Endodermal cell (in vitro differentiated cells): ENCODE measurements at regions not wholly inside any gene's neighbourhood (a gene's known extent, or its start where the extent isn't known, plus 50 kb on each side); places are given as distances from the start of the nearest gene placed in this dataset.

Experiments
- DNase-seq: peaks from one replicate; pipeline ENCODE4 v3.0.0-alpha.2; 2017
- H3K27ac ChIP-seq: 2 replicates; pipeline ENCODE4 v1.5.1; 2013; ENCODE audit warnings: mild to moderate bottlenecking, low read depth, low read length, moderate library complexity
- H3K27me3 ChIP-seq: 2 replicates; pipeline ENCODE4 v1.6.1; 2013; ENCODE audit warnings: mild to moderate bottlenecking, low read length, moderate library complexity; ENCODE audit not compliant: insufficient read depth, control insufficient read depth, poor library complexity, severe bottlenecking
- H3K36me3 ChIP-seq: 2 replicates; pipeline ENCODE4 v1.7.0; 2013; ENCODE audit warnings: mild to moderate bottlenecking, low read length, moderate library complexity; ENCODE audit not compliant: control insufficient read depth, insufficient read depth
- H3K4me1 ChIP-seq: one replicate; pipeline ENCODE4 v1.7.0; 2013; ENCODE audit warnings: low read length; ENCODE audit not compliant: control insufficient read depth, insufficient read depth
- H3K4me3 ChIP-seq: 2 replicates; pipeline ENCODE4 v1.5.1; 2013; ENCODE audit warnings: mild to moderate bottlenecking, low read length, moderate library complexity
- H3K9ac ChIP-seq: 2 replicates; pipeline ENCODE4 v1.6.1; 2013; ENCODE audit warnings: mild to moderate bottlenecking, low read length, moderate library complexity; ENCODE audit not compliant: poor library complexity, severe bottlenecking; ENCODE audit errors: extremely low read depth
- H3K9me3 ChIP-seq: 2 replicates; pipeline ENCODE4 v1.6.1; 2013; ENCODE audit warnings: mild to moderate bottlenecking, low read length, moderate library complexity; ENCODE audit not compliant: control insufficient read depth
- H3K27ac Mint-ChIP-seq: 2 replicates; pipeline ENCODE4 v1.8.0; 2020; ENCODE audit warnings: mixed read lengths
- H3K27me3 Mint-ChIP-seq: 2 replicates; pipeline ENCODE4 v1.8.0; 2021; ENCODE audit warnings: mild to moderate bottlenecking, mixed read lengths; ENCODE audit not compliant: insufficient read depth
- H3K36me3 Mint-ChIP-seq: 2 replicates; pipeline ENCODE4 v1.8.0; 2020; ENCODE audit warnings: low read depth, mixed read lengths
- H3K4me1 Mint-ChIP-seq: 2 replicates; pipeline ENCODE4 v1.8.0; 2020; ENCODE audit warnings: mixed read lengths
- H3K4me3 Mint-ChIP-seq: 2 replicates; pipeline ENCODE4 v1.8.0; 2020; ENCODE audit warnings: mild to moderate bottlenecking, moderate library complexity, mixed read lengths
- H3K9me3 Mint-ChIP-seq: 2 replicates; pipeline ENCODE4 v1.8.0; 2020; ENCODE audit warnings: mild to moderate bottlenecking, mixed read lengths
- WGBS, 2 experiments: methylation state at CpG; one replicate each; pipeline versions ENCODE4 v1.1.5 to v1.1.7; 2013; ENCODE audit warnings: missing lambda C conversion rate in 2 of 2, mixed read lengths in 1 of 2; ENCODE audit not compliant: insufficient coverage in 1 of 2, insufficient read length in 1 of 2; 5-methylcytosine and 5-hydroxymethylcytosine counted together
- TF ChIP-seq, protein P1 (sequence below): fragments of 200-600 bp; sonication (generic); conservative IDR thresholded peaks from 2 replicates; pipeline ENCODE4 v1.5.0; 2021; ENCODE audit warnings: antibody characterized with exemption, mild to moderate bottlenecking

GRCh38 chr6:145135702-145136101, 599.6 kb downstream of the EPM2A start:
- peaks cover 9% of the 10 kb centered on the region for H3K9me3 Mint-ChIP-seq
- no peak overlapping the region for H3K27ac Mint-ChIP-seq
- no peak overlapping the region for H3K9ac ChIP-seq
- H3K27me3 Mint-ChIP-seq = no peaks in the 10 kb centered on the region
- no peaks in the 10 kb centered on the region for H3K36me3 Mint-ChIP-seq
- DNase-seq = no peak
- no peaks in the 10 kb centered on the region for H3K36me3 ChIP-seq
- TF ChIP-seq, protein P1, sequence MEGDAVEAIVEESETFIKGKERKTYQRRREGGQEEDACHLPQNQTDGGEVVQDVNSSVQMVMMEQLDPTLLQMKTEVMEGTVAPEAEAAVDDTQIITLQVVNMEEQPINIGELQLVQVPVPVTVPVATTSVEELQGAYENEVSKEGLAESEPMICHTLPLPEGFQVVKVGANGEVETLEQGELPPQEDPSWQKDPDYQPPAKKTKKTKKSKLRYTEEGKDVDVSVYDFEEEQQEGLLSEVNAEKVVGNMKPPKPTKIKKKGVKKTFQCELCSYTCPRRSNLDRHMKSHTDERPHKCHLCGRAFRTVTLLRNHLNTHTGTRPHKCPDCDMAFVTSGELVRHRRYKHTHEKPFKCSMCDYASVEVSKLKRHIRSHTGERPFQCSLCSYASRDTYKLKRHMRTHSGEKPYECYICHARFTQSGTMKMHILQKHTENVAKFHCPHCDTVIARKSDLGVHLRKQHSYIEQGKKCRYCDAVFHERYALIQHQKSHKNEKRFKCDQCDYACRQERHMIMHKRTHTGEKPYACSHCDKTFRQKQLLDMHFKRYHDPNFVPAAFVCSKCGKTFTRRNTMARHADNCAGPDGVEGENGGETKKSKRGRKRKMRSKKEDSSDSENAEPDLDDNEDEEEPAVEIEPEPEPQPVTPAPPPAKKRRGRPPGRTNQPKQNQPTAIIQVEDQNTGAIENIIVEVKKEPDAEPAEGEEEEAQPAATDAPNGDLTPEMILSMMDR = no peak
- H3K4me3 ChIP-seq = no peak overlapping the region
- peaks cover 8% of the 10 kb centered on the region for H3K4me1 Mint-ChIP-seq
- peaks cover 5% of the 10 kb centered on the region for H3K4me1 ChIP-seq
- peaks cover 6% of the 10 kb centered on the region for H3K9me3 ChIP-seq
- no peaks in the 10 kb centered on the region for H3K27me3 ChIP-seq
- H3K4me3 Mint-ChIP-seq = no peak overlapping the region
- 97 to 100% methylated on average over 1 to 6 of the region's 6 CpGs for WGBS, 2 experiments
- no peak overlapping the region for H3K27ac ChIP-seq

DNA sequence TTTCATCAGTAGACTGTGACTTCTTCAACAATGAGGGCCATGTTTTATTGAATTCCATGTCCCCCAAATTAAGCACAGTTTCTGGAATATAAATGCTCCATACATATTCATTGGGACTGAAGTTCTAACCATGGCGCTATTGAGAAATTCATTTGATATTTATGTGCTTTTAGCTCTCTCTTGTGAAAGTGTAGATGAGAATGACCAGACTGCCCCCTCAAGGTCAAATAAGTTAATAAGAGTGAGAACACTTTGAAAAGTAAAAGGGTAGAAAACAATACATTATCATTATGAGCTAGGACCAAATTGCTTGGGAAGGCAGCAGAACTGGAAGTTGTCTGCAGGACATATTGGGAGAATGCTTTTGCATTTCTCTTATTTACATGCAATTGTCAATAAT, 597.9 kb downstream of the EPM2A start:
- no peak for DNase-seq
- H3K9me3 ChIP-seq = peaks cover 3% of the 10 kb centered on the region
- Mint-ChIP-seq H3K9me3 (peaks cover 5% of the 10 kb centered on the region), H3K4me3 (no peak overlapping the region), H3K27me3 (no peaks in the 10 kb centered on the region), H3K27ac (no peak overlapping the region), H3K36me3 (no peaks in the 10 kb centered on the region), H3K4me1 (peaks cover 8% of the 10 kb centered on the region)
- no peaks in the 10 kb centered on the region for H3K36me3 ChIP-seq
- peaks cover 5% of the 10 kb centered on the region for H3K4me1 ChIP-seq
- H3K9ac ChIP-seq = no peak overlapping the region
- no peak overlapping the region for H3K4me3 ChIP-seq
- 100% methylated on average over 1 of the region's 1 CpG for WGBS, 2 experiments
- H3K27me3 ChIP-seq = no peaks in the 10 kb centered on the region
- TF ChIP-seq, protein P1 = peak; percentile 65
- H3K27ac ChIP-seq = no peak overlapping the region

GRCh38 chr6:145138469-145139139, 596.7 kb downstream of the EPM2A start:
- H3K4me1 Mint-ChIP-seq = peaks cover 8% of the 10 kb centered on the region
- no peak overlapping the region for H3K9ac ChIP-seq
- no peak for DNase-seq
- peaks cover 5% of the 10 kb centered on the region for H3K4me1 ChIP-seq
- no peaks in the 10 kb centered on the region for H3K36me3 Mint-ChIP-seq
- H3K27ac Mint-ChIP-seq = no peak overlapping the region
- H3K27me3 Mint-ChIP-seq = no peaks in the 10 kb centered on the region
- H3K27ac ChIP-seq = peak overlapping the region; percentile 95
- TF ChIP-seq, protein P1 = no peak
- no peak overlapping the region for H3K4me3 Mint-ChIP-seq
- peaks cover under 1% of the 10 kb centered on the region for H3K9me3 ChIP-seq
- no peak overlapping the region for H3K4me3 ChIP-seq
- H3K27me3 ChIP-seq = no peaks in the 10 kb centered on the region
- no peaks in the 10 kb centered on the region for H3K36me3 ChIP-seq
- no peaks in the 10 kb centered on the region for H3K9me3 Mint-ChIP-seq
